K562 (cell line): ENCODE measurements at regions not wholly inside any gene's neighbourhood (a gene's known extent, or its start where the extent isn't known, plus 50 kb on each side); places are given as distances from the start of the nearest gene placed in this dataset.

ENCODE experiments used
- ATAC-seq: fragments of 200-7000 bp; cut with Tn5 transposase; 3 replicates; pipeline ENCODE4 v1.9.1; 2020; ENCODE audit warnings: moderate library complexity
- BruUV-seq: library from RNA; stranded (reverse); fragments of 400-500 nt; replicated peaks from 2 replicates; lab custom pipeline; 2021; lab: Mats Ljungman, UMichigan
- CTCF ChIA-PET: fragments of 300-600 bp; formaldehyde crosslinking; extraction: SDS; loops from one replicate; lab custom pipeline; 2021; ENCODE audit warnings: low intra/inter-chr PET ratio; lab: Yijun Ruan, JAX
- POLR2A ChIA-PET: fragments of 300-600, 350-650 bp; sonication (Branson Sonifier 250); formaldehyde crosslinking; extraction: SDS; loops from one replicate; lab custom pipeline; 2021; ENCODE audit warnings: antibody characterized with exemption, inconsistent platforms; lab: Yijun Ruan, JAX
- DNase-seq, 4 experiments: peaks; one replicate each; pipeline versions ENCODE4 v3.0.0 to v3.0.0-alpha.2; 2011 to 2018; ENCODE audit warnings: low spot score in 3 of 4, mixed read lengths in 3 of 4; ENCODE audit errors: extremely low read depth in 1 of 4
- FAIRE-seq: peaks from 2 replicates; lab custom pipeline; 2011; peaks lifted over from hg19 to GRCh38; lab: Jason Lieb, UNC
- H2AFZ ChIP-seq: 2 replicates; pipeline ENCODE4 v1.6.0; 2011; ENCODE audit warnings: low read depth, low read length, control low read depth, inconsistent platforms
- H3K27ac ChIP-seq: fragments of 200-600 bp; 3 replicates; pipeline ENCODE4 v1.8.0; 2011; ENCODE audit warnings: low read depth, mild to moderate bottlenecking, control low read depth, inconsistent platforms, low read length, moderate library complexity, mixed read lengths; ENCODE audit errors: extremely low read depth
- H3K27me3 ChIP-seq, 2 experiments: fragments of 300-600 bp in 1 of 2; 2 replicates in 1 of 2; 3 replicates in 1 of 2; pipeline versions ENCODE4 v1.6.0 to v1.8.0; 2011; ENCODE audit warnings: inconsistent platforms in 2 of 2, low read length in 2 of 2, mild to moderate bottlenecking in 1 of 2, mixed read lengths in 1 of 2, moderate library complexity in 1 of 2; ENCODE audit not compliant: control insufficient read depth in 2 of 2, insufficient read depth in 2 of 2
- H3K36me3 ChIP-seq: fragments of 300-600 bp; 3 replicates; pipeline ENCODE4 v1.8.0; 2011; ENCODE audit warnings: mild to moderate bottlenecking, low read length, inconsistent platforms; ENCODE audit not compliant: control insufficient read depth, insufficient read depth
- H3K4me1 ChIP-seq, 2 experiments: fragments of 200-600 bp in 1 of 2; replicated peaks in 1 of 2; 2 replicates in 1 of 2; 3 replicates in 1 of 2; pipeline versions ENCODE4 v1.5.1 to v1.8.0; 2011; ENCODE audit warnings: inconsistent platforms in 2 of 2, low read length in 2 of 2, mild to moderate bottlenecking in 1 of 2, mixed read lengths in 1 of 2, moderate library complexity in 1 of 2; ENCODE audit not compliant: control insufficient read depth in 2 of 2, insufficient read depth in 2 of 2
- H3K4me2 ChIP-seq: 2 replicates; pipeline ENCODE4 v1.6.1; 2011; ENCODE audit warnings: low read length, control low read depth, inconsistent platforms, mixed read lengths; ENCODE audit not compliant: insufficient read depth
- H3K4me3 ChIP-seq: fragments of 200-600 bp; sonication (generic), shearing (Covaris generic); 2 replicates; pipeline ENCODE4 v1.5.1; 2016; ENCODE audit warnings: control low read depth, inconsistent platforms
- H3K79me2 ChIP-seq: fragments of 200-600 bp; 3 replicates; pipeline ENCODE4 v1.8.0; 2011; ENCODE audit warnings: low read length, inconsistent platforms; ENCODE audit not compliant: control insufficient read depth, insufficient read depth
- H3K9ac ChIP-seq, 2 experiments: 2 replicates each; pipeline versions ENCODE4 v1.6.0 to v1.6.1; 2011; ENCODE audit warnings: low read depth in 2 of 2, low read length in 2 of 2, control low read depth in 1 of 2, inconsistent platforms in 1 of 2, mild to moderate bottlenecking in 1 of 2, mixed read lengths in 1 of 2; ENCODE audit not compliant: insufficient read depth in 1 of 2
- H3K9me1 ChIP-seq: one replicate; pipeline ENCODE4 v1.6.0; 2011; ENCODE audit warnings: inconsistent platforms, mild to moderate bottlenecking, low read length, moderate library complexity; ENCODE audit not compliant: control insufficient read depth, insufficient read depth
- H3K9me3 ChIP-seq: replicated peaks from 2 replicates; pipeline ENCODE4 v1.5.1; 2011; ENCODE audit warnings: low read depth, low read length, inconsistent platforms; ENCODE audit not compliant: control insufficient read depth, insufficient read depth
- H4K20me1 ChIP-seq: replicated peaks from 2 replicates; pipeline ENCODE4 v1.6.1; 2011; ENCODE audit warnings: low read length, inconsistent platforms, mixed read lengths; ENCODE audit not compliant: control insufficient read depth, insufficient read depth
- CUX1 ChIP-seq: fragments of 200-800 bp; sonication (Bioruptor generic); IDR thresholded peaks from 2 replicates; pipeline ENCODE4 v1.6.1; 2016; ENCODE audit warnings: missing genetic modification characterization, missing compliant biosample characterization
- ETV6 ChIP-seq, 3 experiments: fragments of 150-350 bp in 1 of 3; sonication (generic) in 1 of 3; formaldehyde crosslinking in 1 of 3; IDR thresholded peaks; 2 replicates each; pipeline versions ENCODE4 v1.6.1 to v1.8.0; 2014 to 2022; ENCODE audit warnings: borderline replicate concordance in 2 of 3, low read depth in 2 of 3, antibody characterized with exemption in 1 of 3, low read length in 1 of 3, mild to moderate bottlenecking in 1 of 3, missing genetic modification reagents in 1 of 3
- GTF2E2 ChIP-seq: fragments of 200-800 bp; sonication (Bioruptor generic); IDR thresholded peaks from 2 replicates; pipeline ENCODE4 v1.6.1; 2016; ENCODE audit warnings: missing genetic modification characterization, missing compliant biosample characterization
- LEF1 ChIP-seq: fragments of 450-650 bp; IDR thresholded peaks from 2 replicates; pipeline ENCODE4 v1.6.1; 2016; ENCODE audit warnings: mild to moderate bottlenecking
- MIER1 ChIP-seq: fragments of 450-650 bp; IDR thresholded peaks from 2 replicates; pipeline ENCODE4 v1.6.1; 2016; ENCODE audit warnings: antibody characterized with exemption, mild to moderate bottlenecking, low read depth
- RAD51 ChIP-seq: fragments of 450-650 bp; IDR thresholded peaks from 2 replicates; pipeline ENCODE4 v1.7.1; 2016; ENCODE audit warnings: low read depth, mild to moderate bottlenecking, borderline replicate concordance
- RREB1 ChIP-seq: fragments of 250-450 bp; sonication (Bioruptor Pico); IDR thresholded peaks from 2 replicates; pipeline ENCODE4 v1.4.0; 2020
- ZBTB7A ChIP-seq: IDR thresholded peaks from 2 replicates; pipeline ENCODE4 v1.6.1; 2011; ENCODE audit warnings: low read depth, mild to moderate bottlenecking, low read length, moderate library complexity, borderline replicate concordance; ENCODE audit not compliant: control insufficient read depth
- ZNF165 ChIP-seq: fragments of 250-450 bp; sonication (Bioruptor Pico); IDR thresholded peaks from 2 replicates; pipeline ENCODE4 v1.4.0; 2020; ENCODE audit warnings: borderline replicate concordance
- ZNF511 ChIP-seq: sonication (generic); formaldehyde crosslinking; IDR thresholded peaks from 2 replicates; pipeline ENCODE4 v1.8.0; 2022; ENCODE audit warnings: mild to moderate bottlenecking, missing genetic modification reagents
- ZNF551 ChIP-seq: fragments of 250-450 bp; sonication (Bioruptor Pico); IDR thresholded peaks from 2 replicates; pipeline ENCODE4 v1.5.0; 2021; ENCODE audit warnings: mild to moderate bottlenecking, moderate library complexity
- WGBS: fragments of 100-300 bp; shearing (Covaris generic); methylation state at CpG from one replicate; pipeline ENCODE4 v1.1.6; 2016; ENCODE audit warnings: low coverage, mixed read lengths; ENCODE audit not compliant: insufficient coverage; ENCODE audit errors: missing lambda C conversion rate; 5-methylcytosine and 5-hydroxymethylcytosine counted together
- in situ Hi-C: fragments of 300-500 bp; cut with MboI; formaldehyde crosslinking; loops from 4 replicates; pipeline ENCODE4 v1.15.0; 2018; ENCODE audit warnings: inconsistent platforms, mixed read lengths
- intact Hi-C: fragments of 100-400 bp; cut with micrococcal nuclease; formaldehyde crosslinking; loops from 2 replicates; pipeline ENCODE4 v1.14.2; 2022

- H3K4me2 ChIP-seq, result no peak overlapping the region
- no TSS peak for BruUV-seq
- intact Hi-C loops, result no loop called here
- FAIRE-seq, result no peak
- no peaks in the 10 kb centered on the region for H3K9me1 ChIP-seq
- no peak overlapping the region for H3K4me3 ChIP-seq
- 5% methylated on average over 2 of the region's 2 CpGs for WGBS
- ATAC-seq, result no peak
- H2AFZ ChIP-seq, result no peak overlapping the region
- ChIA-PET CTCF (no interaction called here), POLR2A (no interaction called here)
- no peaks in the 10 kb centered on the region for H3K79me2 ChIP-seq
- no peak overlapping the region for H3K9ac ChIP-seq
- in situ Hi-C loops, result no loop called here
- H3K4me1 ChIP-seq, result no peaks in the 10 kb centered on the region
- no peaks in the 10 kb centered on the region for H3K9me3 ChIP-seq
- no peak for DNase-seq
- no peaks in the 10 kb centered on the region for H3K27me3 ChIP-seq
- no peak overlapping the region for H3K27ac ChIP-seq
- no peaks in the 10 kb centered on the region for H4K20me1 ChIP-seq
- H3K36me3 ChIP-seq, result no peaks in the 10 kb centered on the region
- TF ChIP-seq LEF1 (no peak), ZNF551 (CRISPR knock-in tag) (no peak), ZBTB7A (no peak), ETV6 (IDR thresholded peaks at IDR 0.05; ENCODE audit: borderline replicate concordance in 1 of 2, low read depth in 2 of 2, low read length in 1 of 2) (no peak), ETV6 (CRISPR knock-in tag; IDR thresholded peaks at IDR 0.05; ENCODE audit: borderline replicate concordance) (no peak), RAD51 (no peak), ZNF165 (CRISPR knock-in tag) (no peak), GTF2E2 (tag) (no peak), RREB1 (CRISPR knock-in tag) (no peak), ZNF511 (CRISPR knock-in tag) (no peak), MIER1 (no peak), CUX1 (CRISPR knock-in tag) (no peak)
Measured at GRCh38 chr4:138070816-138071215, 171.3 kb downstream of the SLC7A11 start.
